Nephron progenitor cell (in vitro differentiated cells): ENCODE measurements at regions not wholly inside any gene's neighbourhood (a gene's known extent, or its start where the extent isn't known, plus 50 kb on each side); places are given as distances from the start of the nearest gene placed in this dataset.
"Not testable (repeated sequence)": the region's sequence is repeated elsewhere in the genome, so short reads cannot be mapped to it uniquely, and the experiment has no call there.

ENCODE experiments used
- DNase-seq: peaks from one replicate; pipeline ENCODE4 v3.0.0; 2021
- H3K27ac Mint-ChIP-seq: 2 replicates; pipeline ENCODE4 v1.8.0; 2021; ENCODE audit warnings: mild to moderate bottlenecking, moderate library complexity, mixed read lengths
- H3K27me3 Mint-ChIP-seq: 2 replicates; pipeline ENCODE4 v1.8.0; 2021; ENCODE audit warnings: mild to moderate bottlenecking, low read depth, mixed read lengths; ENCODE audit not compliant: poor library complexity
- H3K36me3 Mint-ChIP-seq: 2 replicates; pipeline ENCODE4 v1.8.0; 2021; ENCODE audit warnings: low read depth, mixed read lengths
- H3K4me1 Mint-ChIP-seq: 2 replicates; pipeline ENCODE4 v1.8.0; 2021; ENCODE audit warnings: mixed read lengths
- H3K4me3 Mint-ChIP-seq: 2 replicates; pipeline ENCODE4 v1.8.0; 2021; ENCODE audit warnings: mild to moderate bottlenecking, moderate library complexity, mixed read lengths
- H3K9me3 Mint-ChIP-seq: 2 replicates; pipeline ENCODE4 v1.8.0; 2021; ENCODE audit warnings: mild to moderate bottlenecking, moderate library complexity, mixed read lengths
- CTCF ChIP-seq: fragments of 200-600 bp; sonication (generic); IDR thresholded peaks from 2 replicates; pipeline ENCODE4 v1.5.0; 2021; ENCODE audit warnings: antibody characterized with exemption

DNA sequence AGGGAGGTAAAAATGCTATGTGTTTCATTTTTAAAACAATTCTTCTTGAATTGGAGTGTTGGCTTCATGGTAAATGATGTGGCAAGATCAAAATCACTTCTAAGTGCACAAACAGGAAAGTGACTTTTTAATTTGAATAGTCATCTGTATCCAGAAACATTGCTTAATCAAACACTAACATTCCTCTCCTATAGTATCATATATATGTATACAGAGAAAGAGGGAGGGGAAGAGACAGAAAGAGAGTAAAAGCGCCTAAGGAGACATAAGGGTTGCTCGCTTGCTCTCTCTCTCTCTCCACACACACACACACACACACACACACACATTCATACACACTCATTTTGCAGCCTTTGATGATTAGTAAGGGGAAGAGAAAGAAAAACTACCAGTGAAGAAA, 95.4 kb upstream of the PRDM9 start:
- peaks cover 8% of the 10 kb centered on the region for H3K4me1 Mint-ChIP-seq
- no peak overlapping the region for H3K27ac Mint-ChIP-seq
- no peak overlapping the region for H3K4me3 Mint-ChIP-seq
- no peak for DNase-seq
- no peaks in the 10 kb centered on the region for H3K27me3 Mint-ChIP-seq
- no peaks in the 10 kb centered on the region for H3K9me3 Mint-ChIP-seq
- H3K36me3 Mint-ChIP-seq: no peaks in the 10 kb centered on the region
- no peak for TF ChIP-seq CTCF

DNA sequence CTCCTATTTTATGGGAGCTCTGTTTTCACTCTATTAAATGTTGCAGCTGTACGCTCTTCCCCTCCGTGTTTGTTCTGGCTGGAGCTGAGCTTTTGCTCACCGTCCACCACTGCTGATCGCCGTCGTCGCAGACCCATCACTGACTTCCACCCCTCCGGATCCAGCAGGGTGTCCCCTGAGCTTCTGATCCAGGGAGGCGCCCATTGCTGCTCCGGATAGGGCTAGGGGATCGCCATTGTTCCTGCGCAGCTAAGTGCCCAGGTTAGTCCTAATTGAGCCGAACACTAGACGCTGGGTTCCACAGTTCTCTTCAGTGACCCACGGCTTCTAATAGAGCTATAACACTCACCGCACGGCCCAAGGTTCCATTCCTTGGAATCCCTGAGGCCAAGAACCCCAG, 96.2 kb upstream of the PRDM9 start:
- Mint-ChIP-seq H3K27me3 (no peaks in the 10 kb centered on the region), H3K9me3 (no peaks in the 10 kb centered on the region), H3K36me3 (no peaks in the 10 kb centered on the region), H3K27ac (no peak overlapping the region), H3K4me3 (no peak overlapping the region), H3K4me1 (peaks cover 8% of the 10 kb centered on the region)
- DNase-seq: no peak
- TF ChIP-seq CTCF: no peak

- DNase-seq, H3K4me3 Mint-ChIP-seq, H3K27me3 Mint-ChIP-seq, H3K4me1 Mint-ChIP-seq, H3K9me3 Mint-ChIP-seq, H3K36me3 Mint-ChIP-seq, H3K27ac Mint-ChIP-seq: not testable (repeated sequence)
Observed at GRCh38 chr5:23410775-23411174, 96.6 kb upstream of the PRDM9 start.

- Mint-ChIP-seq H3K9me3 (no peaks in the 10 kb centered on the region), H3K36me3 (no peaks in the 10 kb centered on the region), H3K4me3 (no peak overlapping the region), H3K27ac (no peak overlapping the region), H3K27me3 (no peaks in the 10 kb centered on the region), H3K4me1 (peaks cover 2% of the 10 kb centered on the region)
- TF ChIP-seq CTCF: no peak
- DNase-seq: no peak
Observed at GRCh38 chr5:23405316-23406068, 101.9 kb upstream of the PRDM9 start.

- no peak for TF ChIP-seq CTCF
- no peaks in the 10 kb centered on the region for H3K36me3 Mint-ChIP-seq
- H3K27ac Mint-ChIP-seq: no peak overlapping the region
- peaks cover 2% of the 10 kb centered on the region for H3K9me3 Mint-ChIP-seq
- no peaks in the 10 kb centered on the region for H3K27me3 Mint-ChIP-seq
- DNase-seq: no peak
- no peaks in the 10 kb centered on the region for H3K4me1 Mint-ChIP-seq
- H3K4me3 Mint-ChIP-seq: no peak overlapping the region
Observed at GRCh38 chr5:23402585-23402984, 104.8 kb upstream of the PRDM9 start.

- TF ChIP-seq CTCF: no peak
- no peak for DNase-seq
- no peaks in the 10 kb centered on the region for H3K27me3 Mint-ChIP-seq
- no peak overlapping the region for H3K27ac Mint-ChIP-seq
- no peaks in the 10 kb centered on the region for H3K36me3 Mint-ChIP-seq
- H3K9me3 Mint-ChIP-seq: peaks cover 6% of the 10 kb centered on the region
- no peaks in the 10 kb centered on the region for H3K4me1 Mint-ChIP-seq
- H3K4me3 Mint-ChIP-seq: no peak overlapping the region
Observed at GRCh38 chr5:23400951-23401350, 106.5 kb upstream of the PRDM9 start.
